ENCODE measurements at regions not wholly inside any gene's neighbourhood (a gene's known extent, or its start where the extent isn't known, plus 50 kb on each side); places are given as distances from the start of the nearest gene placed in this dataset.

DNA sequence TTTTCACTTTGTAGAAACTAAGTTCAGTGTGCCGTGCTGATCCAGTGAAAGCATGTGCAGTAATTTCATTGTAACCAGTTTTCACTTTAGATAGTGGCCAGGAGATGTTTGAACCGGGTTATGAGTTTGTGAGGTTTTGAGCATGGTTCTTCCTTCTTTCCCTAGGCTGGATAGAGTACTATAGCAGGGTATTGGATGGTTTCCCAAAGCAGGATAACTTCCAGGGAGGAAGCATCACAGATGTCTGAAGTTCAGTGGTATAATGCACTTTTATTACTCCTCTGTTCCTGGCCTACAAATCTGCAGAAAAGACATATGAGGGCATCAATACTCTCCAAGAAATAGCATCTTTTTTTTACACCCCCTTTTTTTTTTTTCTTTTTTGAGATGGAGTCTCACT lies 823.1 kb downstream of the USP25 start:
- DNase-seq (ENCODE audit: low spot score in 2 of 2) = no peak
- no peaks in the 10 kb centered on the region for H3K4me1 ChIP-seq
- no peaks in the 10 kb centered on the region for H3K9me3 ChIP-seq
- TF ChIP-seq POLR2AphosphoS5 (IDR thresholded peaks at IDR 0.05) (no peak), POLR2A (IDR thresholded peaks at IDR 0.05) (no peak)
- TF ChIP-seq, protein P1, sequence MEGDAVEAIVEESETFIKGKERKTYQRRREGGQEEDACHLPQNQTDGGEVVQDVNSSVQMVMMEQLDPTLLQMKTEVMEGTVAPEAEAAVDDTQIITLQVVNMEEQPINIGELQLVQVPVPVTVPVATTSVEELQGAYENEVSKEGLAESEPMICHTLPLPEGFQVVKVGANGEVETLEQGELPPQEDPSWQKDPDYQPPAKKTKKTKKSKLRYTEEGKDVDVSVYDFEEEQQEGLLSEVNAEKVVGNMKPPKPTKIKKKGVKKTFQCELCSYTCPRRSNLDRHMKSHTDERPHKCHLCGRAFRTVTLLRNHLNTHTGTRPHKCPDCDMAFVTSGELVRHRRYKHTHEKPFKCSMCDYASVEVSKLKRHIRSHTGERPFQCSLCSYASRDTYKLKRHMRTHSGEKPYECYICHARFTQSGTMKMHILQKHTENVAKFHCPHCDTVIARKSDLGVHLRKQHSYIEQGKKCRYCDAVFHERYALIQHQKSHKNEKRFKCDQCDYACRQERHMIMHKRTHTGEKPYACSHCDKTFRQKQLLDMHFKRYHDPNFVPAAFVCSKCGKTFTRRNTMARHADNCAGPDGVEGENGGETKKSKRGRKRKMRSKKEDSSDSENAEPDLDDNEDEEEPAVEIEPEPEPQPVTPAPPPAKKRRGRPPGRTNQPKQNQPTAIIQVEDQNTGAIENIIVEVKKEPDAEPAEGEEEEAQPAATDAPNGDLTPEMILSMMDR (IDR thresholded peaks at IDR 0.05) = no peak
- H3K27me3 ChIP-seq = no peaks in the 10 kb centered on the region
- no peak overlapping the region for H3K4me3 ChIP-seq
- H3K36me3 ChIP-seq = no peaks in the 10 kb centered on the region
- no peak overlapping the region for H3K27ac ChIP-seq
- 65% methylated on average over 2 of the region's 2 CpGs for WGBS

DNA sequence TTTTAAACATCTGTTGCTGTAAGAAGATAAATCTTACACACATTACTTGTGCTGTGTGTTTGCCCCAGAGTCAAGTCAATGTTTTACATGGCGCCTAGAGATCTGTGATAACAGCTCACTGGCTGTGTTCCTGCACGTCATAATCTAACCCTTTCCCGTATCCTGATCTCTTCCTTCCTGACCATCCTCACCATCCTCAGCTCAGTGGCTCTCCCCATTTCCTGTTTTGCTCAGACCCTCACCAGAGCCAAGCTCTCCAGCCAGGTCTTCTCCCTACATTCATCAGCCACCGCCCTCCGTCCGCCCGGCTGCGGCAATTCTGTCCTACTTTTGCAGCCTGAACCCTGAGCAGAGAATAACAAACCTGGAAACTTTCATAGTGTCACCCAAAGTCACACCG lies 824.7 kb downstream of the USP25 start:
- no peak for TF ChIP-seq POLR2A (IDR thresholded peaks at IDR 0.05)
- no peak for TF ChIP-seq EP300 (IDR thresholded peaks at IDR 0.05)
- TF ChIP-seq, protein P1 (IDR thresholded peaks at IDR 0.05) = no peak
- TF ChIP-seq POLR2AphosphoS5 (IDR thresholded peaks at IDR 0.05) = no peak
- no peaks in the 10 kb centered on the region for H3K4me1 ChIP-seq
- no peak overlapping the region for H3K4me3 ChIP-seq
- no peaks in the 10 kb centered on the region for H3K9me3 ChIP-seq
- no peaks in the 10 kb centered on the region for H3K36me3 ChIP-seq
- no peak overlapping the region for H3K27ac ChIP-seq
- H3K27me3 ChIP-seq = no peaks in the 10 kb centered on the region
- no peak for DNase-seq (ENCODE audit: low spot score in 2 of 2)
- WGBS = 79% methylated on average over 9 of the region's 9 CpGs

DNA sequence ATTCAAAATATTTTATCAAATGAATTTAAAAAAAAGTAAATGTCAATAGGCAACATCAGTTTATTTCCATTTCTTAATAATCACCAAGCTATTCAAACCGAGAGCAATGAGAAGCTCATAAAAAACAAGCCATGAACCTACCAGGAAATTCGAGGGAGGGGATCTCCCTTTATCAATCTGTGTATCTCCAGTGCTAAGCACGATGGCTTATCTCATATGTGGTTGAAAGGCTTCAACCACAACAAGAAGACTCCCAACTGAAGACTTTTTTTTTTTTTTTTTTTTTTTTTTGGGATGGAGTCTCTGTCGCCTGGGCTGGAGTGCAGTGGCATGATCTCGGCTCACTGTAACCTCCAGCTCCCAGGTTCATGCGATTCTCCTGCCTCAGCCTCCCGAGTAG lies 833.3 kb downstream of the USP25 start:
- H3K36me3 ChIP-seq = peaks cover 3% of the 10 kb centered on the region
- TF ChIP-seq, protein P1 (IDR thresholded peaks at IDR 0.05) = no peak
- TF ChIP-seq POLR2AphosphoS5 (IDR thresholded peaks at IDR 0.05) = no peak
- TF ChIP-seq POLR2A (IDR thresholded peaks at IDR 0.05) = no peak
- TF ChIP-seq EP300 (IDR thresholded peaks at IDR 0.05) = no peak
- no peak overlapping the region for H3K4me3 ChIP-seq
- H3K4me1 ChIP-seq = no peaks in the 10 kb centered on the region
- DNase-seq (ENCODE audit: low spot score in 2 of 2) = no peak
- H3K9me3 ChIP-seq = no peaks in the 10 kb centered on the region
- H3K27me3 ChIP-seq = no peaks in the 10 kb centered on the region
- H3K27ac ChIP-seq = no peak overlapping the region
- 82% methylated on average over 7 of the region's 7 CpGs for WGBS

- H3K36me3 ChIP-seq = peaks cover 3% of the 10 kb centered on the region
- no peaks in the 10 kb centered on the region for H3K4me1 ChIP-seq
- no peak overlapping the region for H3K4me3 ChIP-seq
- 96% methylated on average over 7 of the region's 7 CpGs for WGBS
- H3K27ac ChIP-seq = no peak overlapping the region
- DNase-seq (ENCODE audit: low spot score in 2 of 2) = no peak
- TF ChIP-seq POLR2AphosphoS5 (IDR thresholded peaks at IDR 0.05) = no peak
- no peak for TF ChIP-seq POLR2A (IDR thresholded peaks at IDR 0.05)
- no peak for TF ChIP-seq EP300 (IDR thresholded peaks at IDR 0.05)
- TF ChIP-seq, protein P1 (IDR thresholded peaks at IDR 0.05) = no peak
- H3K27me3 ChIP-seq = no peaks in the 10 kb centered on the region
- no peaks in the 10 kb centered on the region for H3K9me3 ChIP-seq
Observed at GRCh38 chr21:16563795-16564194, 834.0 kb downstream of the USP25 start.

GRCh38 chr21:16568244-16568643 lies 838.5 kb downstream of the USP25 start:
- WGBS = 69% methylated on average over 1 of the region's 1 CpG
- no peaks in the 10 kb centered on the region for H3K36me3 ChIP-seq
- H3K9me3 ChIP-seq = no peaks in the 10 kb centered on the region
- TF ChIP-seq POLR2AphosphoS5 (IDR thresholded peaks at IDR 0.05) (no peak), POLR2A (IDR thresholded peaks at IDR 0.05) (no peak), EP300 (IDR thresholded peaks at IDR 0.05) (no peak)
- TF ChIP-seq, protein P1 (IDR thresholded peaks at IDR 0.05) = no peak
- no peak overlapping the region for H3K27ac ChIP-seq
- H3K4me3 ChIP-seq = no peak overlapping the region
- H3K27me3 ChIP-seq = no peaks in the 10 kb centered on the region
- no peak for DNase-seq (ENCODE audit: low spot score in 2 of 2)
- H3K4me1 ChIP-seq = no peaks in the 10 kb centered on the region

All from suprapubic skin (tissue), 4 donors.